Smooth muscle cell (in vitro differentiated cells): ENCODE measurements at regions not wholly inside any gene's neighbourhood (a gene's known extent, or its start where the extent isn't known, plus 50 kb on each side); places are given as distances from the start of the nearest gene placed in this dataset.
"Not testable (repeated sequence)": the region's sequence is repeated elsewhere in the genome, so short reads cannot be mapped to it uniquely, and the experiment has no call there.

Experiments used
- DNase-seq: peaks from one replicate; lab custom pipeline; 2025; ENCODE audit not compliant: unreplicated experiment; lab: John Stamatoyannopoulos, UW
- H2AFZ ChIP-seq: fragments of 200-600 bp; sonication (generic); 2 replicates; pipeline ENCODE4 v1.6.0; 2016; ENCODE audit warnings: antibody characterized with exemption, low read depth, mild to moderate bottlenecking
- H3F3A ChIP-seq: fragments of 200-600 bp; sonication (generic); 2 replicates; pipeline ENCODE4 v1.6.0; 2017; ENCODE audit warnings: antibody characterized with exemption, low read depth
- H3K27ac ChIP-seq: fragments of 200-600 bp; sonication (generic); 2 replicates; pipeline ENCODE4 v1.5.1; 2016; ENCODE audit warnings: low read depth, mild to moderate bottlenecking
- H3K27me3 ChIP-seq: fragments of 200-600 bp; sonication (generic); 2 replicates; pipeline ENCODE4 v1.6.1; 2016; ENCODE audit warnings: low read depth, mild to moderate bottlenecking
- H3K36me3 ChIP-seq: fragments of 200-600 bp; sonication (generic); 2 replicates; pipeline ENCODE4 v1.5.1; 2016; ENCODE audit warnings: low read depth
- H3K4me1 ChIP-seq: fragments of 200-600 bp; sonication (generic); 2 replicates; pipeline ENCODE4 v1.5.1; 2016; ENCODE audit warnings: low read depth
- H3K4me2 ChIP-seq: fragments of 200-600 bp; sonication (generic); 2 replicates; pipeline ENCODE4 v1.6.0; 2016; ENCODE audit warnings: mild to moderate bottlenecking
- H3K4me3 ChIP-seq: fragments of 200-600 bp; sonication (generic); 2 replicates; pipeline ENCODE4 v1.5.1; 2016; ENCODE audit warnings: mild to moderate bottlenecking
- H3K79me2 ChIP-seq: fragments of 200-600 bp; sonication (generic); 2 replicates; pipeline ENCODE4 v1.6.0; 2016; ENCODE audit warnings: low read depth, mild to moderate bottlenecking
- H3K9ac ChIP-seq: fragments of 200-600 bp; sonication (generic); 2 replicates; pipeline ENCODE4 v1.6.0; 2016; ENCODE audit warnings: low read depth
- H3K9me3 ChIP-seq: fragments of 200-600 bp; sonication (generic); replicated peaks from 2 replicates; pipeline ENCODE4 v1.5.1; 2016; ENCODE audit warnings: low read depth
- H4K20me1 ChIP-seq: fragments of 200-600 bp; sonication (generic); 2 replicates; pipeline ENCODE4 v1.6.0; 2016; ENCODE audit warnings: low read depth
- WGBS: methylation state at CpG from one replicate; pipeline ENCODE4 v1.1.7; 2016; ENCODE audit warnings: low lambda C conversion rate; 5-methylcytosine and 5-hydroxymethylcytosine counted together
- TF ChIP-seq, protein P1 (sequence below): fragments of 200-600 bp; sonication (generic); IDR thresholded peaks from 2 replicates; pipeline ENCODE4 v1.5.1; 2017; ENCODE audit warnings: borderline replicate concordance, mild to moderate bottlenecking, antibody characterized with exemption; ENCODE audit not compliant: insufficient read depth, poor library complexity, severe bottlenecking

DNA sequence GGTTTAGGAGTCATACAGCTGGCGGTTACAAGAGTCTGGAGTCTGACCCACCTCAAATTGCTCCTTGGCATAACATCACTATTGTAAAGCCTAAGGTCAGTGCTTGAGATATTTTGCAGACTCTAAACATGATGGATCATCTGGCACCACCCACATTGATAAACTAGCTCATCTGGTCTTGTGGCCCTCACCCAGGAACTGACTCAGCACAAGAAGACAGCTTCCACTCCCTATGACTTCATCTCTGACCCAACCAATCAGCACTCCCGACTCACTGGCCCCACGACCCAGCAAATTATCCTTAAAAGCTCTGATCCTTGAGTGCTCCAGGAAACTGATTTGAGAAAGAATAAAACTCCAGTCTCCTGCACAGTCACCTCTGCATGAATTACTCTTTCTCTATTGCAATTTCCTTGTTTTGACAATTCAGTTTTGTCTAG is 115.9 kb downstream of the CD24 start:
- Histone ChIP-seq H4K20me1 (no peaks in the 10 kb centered on the region), H3F3A (peaks cover 7% of the 10 kb centered on the region), H3K79me2 (no peaks in the 10 kb centered on the region), H3K9ac (peak overlapping the region; percentile 65), H3K4me1 (no peaks in the 10 kb centered on the region), H3K4me3 (no peak overlapping the region), H3K27me3 (no peaks in the 10 kb centered on the region), H3K36me3 (no peaks in the 10 kb centered on the region), H3K4me2 (no peak overlapping the region), H3K9me3 (no peaks in the 10 kb centered on the region), H3K27ac (peak overlapping the region; percentile 86), H2AFZ (no peak overlapping the region)
- TF ChIP-seq, protein P1, sequence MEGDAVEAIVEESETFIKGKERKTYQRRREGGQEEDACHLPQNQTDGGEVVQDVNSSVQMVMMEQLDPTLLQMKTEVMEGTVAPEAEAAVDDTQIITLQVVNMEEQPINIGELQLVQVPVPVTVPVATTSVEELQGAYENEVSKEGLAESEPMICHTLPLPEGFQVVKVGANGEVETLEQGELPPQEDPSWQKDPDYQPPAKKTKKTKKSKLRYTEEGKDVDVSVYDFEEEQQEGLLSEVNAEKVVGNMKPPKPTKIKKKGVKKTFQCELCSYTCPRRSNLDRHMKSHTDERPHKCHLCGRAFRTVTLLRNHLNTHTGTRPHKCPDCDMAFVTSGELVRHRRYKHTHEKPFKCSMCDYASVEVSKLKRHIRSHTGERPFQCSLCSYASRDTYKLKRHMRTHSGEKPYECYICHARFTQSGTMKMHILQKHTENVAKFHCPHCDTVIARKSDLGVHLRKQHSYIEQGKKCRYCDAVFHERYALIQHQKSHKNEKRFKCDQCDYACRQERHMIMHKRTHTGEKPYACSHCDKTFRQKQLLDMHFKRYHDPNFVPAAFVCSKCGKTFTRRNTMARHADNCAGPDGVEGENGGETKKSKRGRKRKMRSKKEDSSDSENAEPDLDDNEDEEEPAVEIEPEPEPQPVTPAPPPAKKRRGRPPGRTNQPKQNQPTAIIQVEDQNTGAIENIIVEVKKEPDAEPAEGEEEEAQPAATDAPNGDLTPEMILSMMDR = no peak
- no peak for DNase-seq
- 66% methylated on average over 3 of the region's 3 CpGs for WGBS

DNA sequence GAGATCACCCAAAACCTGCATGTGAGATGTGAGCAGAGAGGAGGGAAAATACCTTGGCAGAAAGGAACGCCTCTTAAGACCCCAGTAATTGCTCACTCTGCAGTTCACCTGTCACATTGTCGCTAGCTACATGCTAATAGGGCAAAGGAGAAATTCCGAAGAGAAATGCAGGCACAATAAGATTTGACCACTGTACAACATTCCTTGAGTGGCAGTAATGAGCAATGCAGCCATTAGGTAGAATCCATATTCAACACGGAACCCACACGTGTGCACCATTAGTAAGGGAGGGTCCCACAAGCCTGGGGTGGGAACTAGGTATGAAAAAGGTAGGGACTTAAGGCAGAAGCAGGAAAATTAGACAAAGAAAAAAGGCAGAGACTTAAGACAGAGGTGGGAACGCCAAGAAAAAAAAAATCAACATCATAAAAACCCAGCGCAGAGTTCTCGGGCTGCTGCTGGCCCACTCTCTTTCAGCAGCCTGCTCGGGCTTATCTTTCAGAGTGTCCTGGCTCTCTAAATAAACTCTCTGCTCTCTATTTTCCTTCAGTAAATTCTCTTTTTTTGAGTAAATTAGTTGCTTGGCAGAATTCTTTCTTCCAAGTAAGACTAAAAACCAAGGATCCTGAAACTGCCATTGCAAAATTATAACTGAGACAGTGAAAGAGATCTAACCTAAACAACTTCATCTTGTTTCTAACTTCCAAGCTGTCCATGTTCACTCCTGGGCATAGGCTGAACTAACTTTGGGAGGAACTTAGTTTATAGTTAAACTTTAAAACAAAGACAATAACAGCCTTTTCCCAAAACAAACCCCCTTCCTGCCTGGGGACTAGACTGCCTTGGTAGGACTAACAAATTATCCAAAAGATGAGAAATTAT is 116.5 kb downstream of the CD24 start:
- no peaks in the 10 kb centered on the region for H4K20me1 ChIP-seq
- peak overlapping the region; percentile 86 for H3K27ac ChIP-seq
- no peaks in the 10 kb centered on the region for H3K4me1 ChIP-seq
- WGBS = 68% methylated on average over 9 of the region's 9 CpGs
- peaks cover 7% of the 10 kb centered on the region for H3F3A ChIP-seq
- H3K9me3 ChIP-seq = no peaks in the 10 kb centered on the region
- no peak overlapping the region for H3K4me2 ChIP-seq
- DNase-seq = no peak
- no peaks in the 10 kb centered on the region for H3K36me3 ChIP-seq
- H3K9ac ChIP-seq = peak overlapping the region; percentile 65
- TF ChIP-seq, protein P1 = no peak
- no peak overlapping the region for H3K4me3 ChIP-seq
- no peaks in the 10 kb centered on the region for H3K27me3 ChIP-seq
- H3K79me2 ChIP-seq = no peaks in the 10 kb centered on the region
- no peak overlapping the region for H2AFZ ChIP-seq

DNA sequence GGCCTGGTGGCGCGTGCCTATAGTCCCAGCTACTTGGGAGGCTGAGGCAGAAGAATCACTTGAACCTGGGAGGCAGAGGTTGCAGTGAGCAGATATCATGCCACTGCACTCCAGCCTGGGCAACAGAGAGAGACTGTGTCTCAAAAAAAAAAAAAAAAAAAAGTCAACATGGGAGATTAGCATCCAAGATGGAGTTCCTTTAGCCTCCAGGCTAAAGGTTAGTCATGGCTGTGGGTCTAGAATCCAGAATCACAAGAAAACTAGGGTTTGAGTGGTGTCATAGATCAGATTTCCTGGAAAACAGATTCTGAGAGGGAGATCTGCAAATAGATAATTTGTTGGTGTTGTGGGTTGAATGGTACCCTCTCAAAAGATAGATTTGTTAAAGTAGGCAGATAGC is 117.2 kb downstream of the CD24 start:
- H3K4me3 ChIP-seq, H3F3A ChIP-seq, DNase-seq, H3K9ac ChIP-seq, H2AFZ ChIP-seq, H3K9me3 ChIP-seq, H3K4me2 ChIP-seq, H3K79me2 ChIP-seq, H4K20me1 ChIP-seq, H3K27me3 ChIP-seq, H3K4me1 ChIP-seq, H3K36me3 ChIP-seq: not testable (repeated sequence)
- peak overlapping the region; percentile 86 for H3K27ac ChIP-seq
- 100% methylated on average over 2 of the region's 2 CpGs for WGBS

DNA sequence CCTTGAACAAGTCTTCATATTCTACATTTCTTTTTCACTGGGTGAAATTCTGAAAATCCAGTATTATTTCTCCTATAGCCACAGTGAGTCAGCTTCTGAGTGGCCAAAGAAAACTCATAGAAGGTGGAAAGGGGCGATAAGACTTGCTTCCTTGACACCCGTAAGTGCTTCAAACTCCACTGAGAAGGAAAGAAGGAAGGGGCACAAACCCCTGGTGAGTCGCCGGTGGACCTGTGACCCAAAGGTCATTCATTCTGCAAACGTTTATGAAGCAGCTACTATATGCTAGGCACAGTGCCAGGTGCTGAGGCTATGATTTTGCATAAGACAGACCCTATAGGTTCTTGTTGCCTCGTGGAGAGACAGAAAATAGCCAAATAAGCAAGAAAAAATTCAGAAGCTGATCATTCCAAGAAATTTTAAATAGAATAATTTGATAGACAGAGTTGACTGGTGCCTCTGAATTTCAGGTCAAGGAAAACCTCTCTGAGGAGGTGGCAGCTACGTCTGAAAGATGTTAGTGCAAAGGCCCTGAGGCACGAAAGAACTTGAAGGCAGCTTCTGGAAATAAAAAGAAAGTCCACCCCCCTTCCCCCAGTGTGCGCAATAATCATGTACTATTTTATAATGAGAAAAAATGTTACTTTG is 118.2 kb downstream of the CD24 start:
- Histone ChIP-seq H3K9me3 (no peaks in the 10 kb centered on the region), H2AFZ (no peak overlapping the region), H3K27ac (no peak overlapping the region), H3K4me3 (no peak overlapping the region), H4K20me1 (no peaks in the 10 kb centered on the region), H3K79me2 (no peaks in the 10 kb centered on the region), H3K4me2 (no peak overlapping the region), H3K36me3 (no peaks in the 10 kb centered on the region), H3K4me1 (no peaks in the 10 kb centered on the region), H3K27me3 (no peaks in the 10 kb centered on the region), H3K9ac (no peak overlapping the region), H3F3A (peaks cover 7% of the 10 kb centered on the region)
- no peak for DNase-seq
- WGBS = 87% methylated on average over 9 of the region's 9 CpGs
- TF ChIP-seq, protein P1 = no peak
